A673 (cell line): ENCODE measurements at regions not wholly inside any gene's neighbourhood (a gene's known extent, or its start where the extent isn't known, plus 50 kb on each side); places are given as distances from the start of the nearest gene placed in this dataset.

Experiments used
- CTCF ChIP-seq: fragments of 300-800, 200-600 bp; sonication (generic); conservative IDR thresholded peaks from 2 replicates; pipeline ENCODE4 v1.5.1; 2017; ENCODE audit warnings: low read depth, mild to moderate bottlenecking, antibody characterized with exemption, low read length, moderate library complexity, mixed read lengths
- EZH2 ChIP-seq: fragments of 200-600 bp; sonication (generic); IDR thresholded peaks from 2 replicates; pipeline ENCODE4 v1.6.1; 2017; ENCODE audit warnings: borderline replicate concordance, low read depth, mild to moderate bottlenecking, mixed read lengths, antibody characterized with exemption, low read length; ENCODE audit not compliant: poor library complexity, severe bottlenecking

GRCh38 chr12:70149013-70149412 is 94.2 kb upstream of the CNOT2 start:
- no peak for TF ChIP-seq CTCF
- no peak for TF ChIP-seq EZH2
